NOMO-1 treated with DMSO at 0.1 percent for 48 hours (cell line): ENCODE measurements at regions not wholly inside any gene's neighbourhood (a gene's known extent, or its start where the extent isn't known, plus 50 kb on each side); places are given as distances from the start of the nearest gene placed in this dataset.
"Not testable (repeated sequence)": the region's sequence is repeated elsewhere in the genome, so short reads cannot be mapped to it uniquely, and the experiment has no call there.

Experiments
- DNase-seq: peaks from one replicate; lab custom pipeline; 2025; ENCODE audit not compliant: unreplicated experiment; lab: John Stamatoyannopoulos, UW

- no peak for DNase-seq
Measured at GRCh38 chr1:30466026-30466425, 257.4 kb downstream of the MATN1 start.

DNA sequence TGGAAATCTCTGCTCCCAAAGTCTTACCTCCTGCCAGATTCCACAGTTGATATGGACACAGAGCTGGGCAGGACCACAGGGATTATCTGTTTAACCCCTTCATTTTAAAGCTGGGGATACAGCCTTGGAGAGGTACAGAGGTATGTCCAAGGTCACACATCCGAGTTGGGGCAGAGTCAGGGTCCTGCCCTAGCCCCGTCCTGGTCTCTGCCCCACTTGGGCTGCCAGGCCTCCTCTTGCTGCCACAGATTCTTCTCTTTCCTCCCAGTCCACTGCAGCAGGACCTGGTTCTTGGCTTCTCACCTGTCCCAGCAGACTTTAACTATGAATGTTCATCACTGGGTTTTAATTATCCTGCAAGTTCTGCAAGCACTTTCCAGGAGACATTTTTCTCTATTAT is 258.3 kb downstream of the MATN1 start:
- no peak for DNase-seq

- no peak for DNase-seq
Measured at GRCh38 chr1:30464187-30464617, 259.2 kb downstream of the MATN1 start.

- no peak for DNase-seq
Measured at GRCh38 chr1:30462826-30463425, 260.5 kb downstream of the MATN1 start.

- DNase-seq: no peak
Measured at GRCh38 chr1:30462166-30462565, 261.2 kb downstream of the MATN1 start.

DNA sequence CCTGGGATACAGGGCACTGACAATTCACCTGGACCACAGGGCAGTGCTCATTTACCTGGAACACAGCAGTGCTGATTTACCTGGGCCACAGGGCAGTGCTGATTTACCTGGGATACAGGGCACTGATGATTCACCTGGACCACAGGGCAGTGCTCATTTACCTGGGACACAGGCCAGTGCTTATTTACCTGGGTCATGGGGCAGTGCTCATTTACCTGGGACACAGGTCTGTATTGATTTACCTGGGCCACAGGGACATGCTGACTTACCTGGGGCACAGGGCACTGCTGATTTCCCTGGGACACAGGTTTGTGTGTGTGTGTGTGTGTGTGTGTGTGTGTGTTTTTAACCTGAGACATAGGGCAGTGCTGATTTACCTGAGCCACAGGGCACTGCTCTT is 261.7 kb downstream of the MATN1 start:
- no peak for DNase-seq

DNA sequence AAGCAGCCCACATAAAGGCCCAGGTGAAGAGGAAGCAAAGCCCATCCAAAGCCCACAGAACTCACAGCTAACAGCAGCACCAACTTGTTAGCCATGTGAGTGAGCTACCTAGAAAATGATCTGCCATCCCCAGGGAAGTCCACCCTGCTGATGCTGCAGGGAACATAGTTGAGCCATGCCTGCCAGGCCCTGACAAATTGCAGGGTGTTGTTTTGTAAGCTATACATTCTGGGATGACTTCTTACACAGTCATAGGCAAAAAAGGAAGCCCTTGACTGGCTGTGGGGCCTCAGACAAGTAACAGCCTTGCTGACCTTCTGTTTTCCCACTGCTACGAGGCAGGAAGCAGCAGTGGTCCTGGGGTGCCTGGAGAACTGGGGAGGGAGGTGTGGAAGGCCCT is 262.7 kb downstream of the MATN1 start:
- no peak for DNase-seq

GRCh38 chr1:30458730-30459485 is 264.5 kb downstream of the MATN1 start:
- DNase-seq: not testable (repeated sequence)

- DNase-seq: no peak
Measured at GRCh38 chr1:30452925-30453324, 270.5 kb downstream of the MATN1 start.

DNA sequence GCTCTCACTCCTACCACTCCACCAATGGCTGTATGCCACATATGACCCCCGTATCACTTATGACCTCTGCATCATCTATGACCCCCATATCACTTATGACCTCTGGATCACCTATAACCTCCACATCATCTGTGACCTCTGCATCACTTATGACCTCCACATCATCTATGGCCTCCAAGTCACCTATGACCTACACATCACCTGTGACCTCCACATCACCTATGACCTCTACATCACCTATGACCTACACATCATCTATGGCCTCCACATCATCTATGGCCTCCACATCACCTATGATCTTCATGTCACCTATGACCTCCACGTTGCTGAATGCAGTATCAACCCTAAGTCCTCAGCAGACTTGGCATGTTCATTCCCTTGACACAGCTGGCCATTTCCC is 271.2 kb downstream of the MATN1 start:
- DNase-seq: no peak

GRCh38 chr1:30451532-30452125 is 271.8 kb downstream of the MATN1 start:
- no peak for DNase-seq

DNA sequence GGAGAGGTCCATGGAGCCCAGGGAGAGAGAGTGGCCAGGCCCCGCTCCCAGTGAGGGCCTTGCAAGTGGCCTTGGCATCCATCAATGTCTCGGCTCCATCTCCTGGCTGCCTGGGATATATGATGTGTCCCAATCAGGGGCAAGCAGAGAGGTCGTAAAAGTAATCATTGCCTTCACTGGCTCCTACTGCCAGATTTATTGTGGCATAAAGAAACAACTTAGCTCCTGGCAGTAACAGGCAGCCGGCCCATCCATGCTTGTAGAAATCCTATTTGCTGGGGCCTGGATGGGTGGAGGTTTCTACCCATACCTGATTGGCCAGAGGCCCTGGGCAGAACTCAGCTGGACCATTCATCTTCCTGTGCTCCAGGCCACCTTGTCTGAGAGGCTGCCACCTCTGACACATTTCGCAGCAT is 272.6 kb downstream of the MATN1 start:
- DNase-seq: no peak

DNA sequence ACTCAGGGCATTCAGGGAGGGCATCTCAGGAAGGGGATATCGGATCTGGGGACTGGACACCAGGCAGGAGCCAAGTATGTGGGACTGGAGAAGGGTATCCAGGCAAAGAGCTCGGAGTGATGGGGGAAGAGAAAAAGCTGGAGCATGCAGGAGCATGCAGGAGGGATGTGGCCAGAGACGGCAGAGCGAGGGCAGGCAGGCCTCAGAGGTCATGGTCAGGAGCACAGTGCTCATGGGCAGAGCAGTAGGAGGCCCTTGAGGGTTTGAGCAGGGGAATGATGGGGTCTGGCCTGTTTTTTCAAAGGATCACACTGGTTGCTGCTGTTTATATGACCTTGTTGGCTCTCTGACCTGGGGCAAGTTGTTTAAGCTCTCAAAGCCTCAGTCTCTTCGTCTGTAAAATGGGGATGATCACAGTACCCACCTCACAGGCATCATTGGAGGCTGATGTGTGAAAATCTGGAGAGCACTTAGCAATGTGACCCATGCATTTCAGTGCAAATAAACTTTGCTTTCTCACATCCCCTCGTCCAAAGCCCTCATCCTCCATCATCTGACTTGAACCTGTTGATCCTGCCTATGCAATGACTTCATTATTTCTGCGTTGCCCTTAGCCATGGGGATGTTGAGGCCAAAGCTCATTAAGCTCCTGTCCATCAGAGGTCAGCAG is 273.1 kb downstream of the MATN1 start:
- no peak for DNase-seq

DNA sequence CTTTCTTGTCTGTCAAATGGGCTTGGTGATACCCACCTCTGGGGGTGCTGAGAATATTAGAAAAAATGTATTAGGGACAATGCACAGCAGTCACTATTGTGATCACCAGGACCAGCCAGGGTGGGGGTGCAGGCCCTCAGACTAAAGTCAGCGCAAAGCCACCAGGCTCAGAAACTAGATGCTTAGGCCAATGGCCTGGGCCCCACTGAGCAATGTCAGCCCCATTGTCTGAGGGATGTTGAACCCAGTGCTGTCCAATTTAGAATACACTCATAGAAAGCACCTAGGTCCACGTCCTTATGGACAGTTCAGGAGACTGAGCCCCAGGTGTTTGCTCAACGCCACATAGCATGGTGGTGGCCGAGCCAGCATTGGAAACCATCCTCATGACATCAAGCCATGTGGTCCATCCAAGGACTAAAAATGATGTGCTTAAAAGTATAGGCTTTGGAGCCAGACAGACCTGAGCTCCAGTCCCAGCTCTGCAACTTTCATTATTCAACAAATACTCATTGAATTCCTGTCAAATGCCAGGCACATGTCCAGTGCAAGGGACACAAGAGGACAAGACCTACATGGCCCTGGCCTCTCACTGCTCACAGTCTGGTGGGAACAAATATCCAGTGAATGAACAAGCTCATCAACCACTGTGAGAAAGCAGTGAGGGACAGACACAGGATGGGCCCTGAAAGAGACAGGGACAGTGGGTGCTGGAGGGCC is 273.8 kb downstream of the MATN1 start:
- DNase-seq: no peak

DNA sequence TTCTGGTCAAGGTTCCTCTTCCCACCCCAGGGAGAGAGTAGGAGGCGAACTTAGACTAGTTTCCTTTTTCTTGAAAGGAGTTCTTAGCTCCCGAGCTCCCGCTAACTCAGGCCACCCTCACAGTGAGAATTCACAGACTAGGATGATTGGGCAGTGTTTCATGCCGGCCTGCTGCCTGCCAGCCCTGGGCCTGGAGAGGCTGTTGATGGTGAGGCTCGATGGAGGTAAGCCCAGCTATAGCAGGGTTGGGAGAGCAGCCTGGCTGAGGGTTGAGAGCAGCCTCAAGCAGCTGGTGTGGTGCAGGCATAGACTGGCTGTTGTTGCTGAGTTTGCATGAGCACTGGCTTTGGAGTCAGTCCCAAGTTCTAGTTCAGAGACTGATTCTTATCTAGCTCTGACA is 274.4 kb downstream of the MATN1 start:
- DNase-seq: no peak

GRCh38 chr1:30447701-30448100 is 275.7 kb downstream of the MATN1 start:
- DNase-seq: no peak

DNA sequence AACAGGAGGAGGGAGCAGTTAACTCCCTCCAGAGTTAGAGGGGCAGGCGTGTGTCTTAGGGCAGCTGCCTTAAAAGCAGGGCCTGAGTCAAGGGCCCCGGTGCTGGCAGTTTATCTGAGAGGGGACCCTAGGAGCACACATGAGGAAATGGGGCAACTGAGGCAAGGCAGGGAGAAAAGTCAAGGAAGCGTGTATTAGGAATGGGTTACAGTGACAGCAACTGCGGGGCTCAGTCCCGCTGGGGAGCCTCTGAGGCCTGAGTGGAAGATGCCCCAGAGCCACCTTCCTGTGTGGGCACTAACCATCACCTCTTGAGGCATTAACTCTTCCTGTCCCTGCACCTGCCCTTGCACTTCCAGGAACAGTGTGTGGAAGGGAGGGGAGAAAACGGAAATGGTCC is 276.3 kb downstream of the MATN1 start:
- no peak for DNase-seq

- DNase-seq: no peak
Measured at GRCh38 chr1:30446508-30446907, 276.9 kb downstream of the MATN1 start.

DNA sequence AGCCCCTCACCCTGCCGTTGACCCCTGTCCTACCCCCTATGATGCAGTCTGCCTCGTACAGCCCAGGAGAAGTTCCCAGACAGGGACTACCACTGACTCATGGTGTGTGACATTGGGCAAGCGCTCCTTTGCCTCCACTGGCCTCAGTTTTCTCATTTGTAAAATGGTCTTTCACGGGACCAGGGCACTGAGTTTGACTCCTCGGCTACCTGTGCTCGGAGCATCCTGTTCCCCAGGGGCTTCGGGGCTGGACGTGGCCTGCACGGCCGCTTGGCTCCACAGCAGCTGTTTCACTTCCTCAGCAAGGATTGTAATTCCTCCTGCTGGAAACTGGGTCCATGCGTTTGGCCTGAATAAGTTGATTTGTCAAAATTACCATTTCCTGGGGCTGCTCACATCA is 277.3 kb downstream of the MATN1 start:
- no peak for DNase-seq

GRCh38 chr1:30445449-30445848 is 277.9 kb downstream of the MATN1 start:
- no peak for DNase-seq

GRCh38 chr1:30444850-30445249 is 278.5 kb downstream of the MATN1 start:
- no peak for DNase-seq
